BLaER1 (cell line): ENCODE measurements at regions not wholly inside any gene's neighbourhood (a gene's known extent, or its start where the extent isn't known, plus 50 kb on each side); places are given as distances from the start of the nearest gene placed in this dataset.

Experiments used
- H3K27ac ChIP-seq: shearing (Covaris generic); formaldehyde crosslinking; 2 replicates; pipeline ENCODE4 v1.8.1; 2022
- H3K27me3 ChIP-seq: shearing (Covaris generic); formaldehyde crosslinking; 2 replicates; pipeline ENCODE4 v1.8.1; 2022
- H3K36me3 ChIP-seq: shearing (Covaris generic); formaldehyde crosslinking; 2 replicates; pipeline ENCODE4 v1.8.1; 2022
- H3K4me1 ChIP-seq: shearing (Covaris generic); formaldehyde crosslinking; 2 replicates; pipeline ENCODE4 v1.8.1; 2022
- H3K4me2 ChIP-seq: shearing (Covaris generic); formaldehyde crosslinking; 2 replicates; pipeline ENCODE4 v1.8.1; 2022
- H3K4me3 ChIP-seq: shearing (Covaris generic); formaldehyde crosslinking; 2 replicates; pipeline ENCODE4 v1.8.1; 2022
- H3K9ac ChIP-seq: shearing (Covaris generic); formaldehyde crosslinking; 2 replicates; pipeline ENCODE4 v1.8.1; 2022
- H3K9me3 ChIP-seq: shearing (Covaris generic); formaldehyde crosslinking; 2 replicates; pipeline ENCODE4 v1.8.1; 2022
- H4K20me1 ChIP-seq: shearing (Covaris generic); formaldehyde crosslinking; 2 replicates; pipeline ENCODE4 v1.8.1; 2022
- Cebpa-rat ChIP-seq: shearing (Covaris generic); IDR thresholded peaks from 2 replicates; pipeline ENCODE4 v1.8.1; 2022

GRCh38 chr2:180570864-180571263 is 409.5 kb upstream of the UBE2E3 start:
- Histone ChIP-seq H4K20me1 (no peaks in the 10 kb centered on the region), H3K4me1 (no peaks in the 10 kb centered on the region), H3K4me2 (no peak overlapping the region), H3K9ac (no peak overlapping the region), H3K9me3 (no peaks in the 10 kb centered on the region), H3K36me3 (no peaks in the 10 kb centered on the region), H3K4me3 (no peak overlapping the region), H3K27me3 (no peaks in the 10 kb centered on the region), H3K27ac (no peak overlapping the region)
- TF ChIP-seq Cebpa-rat = no peak

GRCh38 chr2:180564051-180564450 is 416.4 kb upstream of the UBE2E3 start:
- no peaks in the 10 kb centered on the region for H3K36me3 ChIP-seq
- H3K4me3 ChIP-seq = no peak overlapping the region
- no peaks in the 10 kb centered on the region for H3K9me3 ChIP-seq
- no peak for TF ChIP-seq Cebpa-rat
- H3K27ac ChIP-seq = no peak overlapping the region
- no peaks in the 10 kb centered on the region for H4K20me1 ChIP-seq
- H3K4me2 ChIP-seq = no peak overlapping the region
- H3K9ac ChIP-seq = no peak overlapping the region
- no peaks in the 10 kb centered on the region for H3K4me1 ChIP-seq
- no peaks in the 10 kb centered on the region for H3K27me3 ChIP-seq

- Histone ChIP-seq H3K27me3 (no peaks in the 10 kb centered on the region), H3K4me2 (no peak overlapping the region), H3K9me3 (no peaks in the 10 kb centered on the region), H3K27ac (no peak overlapping the region), H3K9ac (no peak overlapping the region), H3K4me1 (no peaks in the 10 kb centered on the region), H3K36me3 (no peaks in the 10 kb centered on the region), H4K20me1 (no peaks in the 10 kb centered on the region), H3K4me3 (no peak overlapping the region)
- TF ChIP-seq Cebpa-rat = no peak
These were observed 418.0 kb upstream of the UBE2E3 start for GRCh38 chr2:180562378-180562777.

- Histone ChIP-seq H3K9me3 (no peaks in the 10 kb centered on the region), H4K20me1 (no peaks in the 10 kb centered on the region), H3K9ac (no peak overlapping the region), H3K27ac (no peak overlapping the region), H3K27me3 (no peaks in the 10 kb centered on the region), H3K36me3 (no peaks in the 10 kb centered on the region), H3K4me2 (no peak overlapping the region), H3K4me1 (no peaks in the 10 kb centered on the region), H3K4me3 (no peak overlapping the region)
- no peak for TF ChIP-seq Cebpa-rat
These were observed 420.6 kb upstream of the UBE2E3 start for GRCh38 chr2:180559771-180560170.

- H3K27me3 ChIP-seq = no peaks in the 10 kb centered on the region
- TF ChIP-seq Cebpa-rat = no peak
- H3K4me1 ChIP-seq = no peaks in the 10 kb centered on the region
- no peaks in the 10 kb centered on the region for H3K9me3 ChIP-seq
- no peak overlapping the region for H3K27ac ChIP-seq
- no peak overlapping the region for H3K4me3 ChIP-seq
- no peaks in the 10 kb centered on the region for H3K36me3 ChIP-seq
- H3K4me2 ChIP-seq = no peak overlapping the region
- H3K9ac ChIP-seq = no peak overlapping the region
- H4K20me1 ChIP-seq = no peaks in the 10 kb centered on the region
These were observed 421.4 kb upstream of the UBE2E3 start for GRCh38 chr2:180559038-180559437.

- Histone ChIP-seq H3K4me2 (no peak overlapping the region), H3K27ac (no peak overlapping the region), H3K36me3 (no peaks in the 10 kb centered on the region), H3K9ac (no peak overlapping the region), H3K9me3 (no peaks in the 10 kb centered on the region), H3K4me3 (no peak overlapping the region), H3K27me3 (no peaks in the 10 kb centered on the region), H4K20me1 (no peaks in the 10 kb centered on the region), H3K4me1 (no peaks in the 10 kb centered on the region)
- TF ChIP-seq Cebpa-rat = no peak
These were observed 424.9 kb upstream of the UBE2E3 start for GRCh38 chr2:180555391-180555965.

- no peaks in the 10 kb centered on the region for H3K4me1 ChIP-seq
- no peaks in the 10 kb centered on the region for H4K20me1 ChIP-seq
- no peak overlapping the region for H3K9ac ChIP-seq
- H3K36me3 ChIP-seq = no peaks in the 10 kb centered on the region
- TF ChIP-seq Cebpa-rat = no peak
- no peaks in the 10 kb centered on the region for H3K9me3 ChIP-seq
- no peaks in the 10 kb centered on the region for H3K27me3 ChIP-seq
- no peak overlapping the region for H3K4me3 ChIP-seq
- no peak overlapping the region for H3K4me2 ChIP-seq
- H3K27ac ChIP-seq = no peak overlapping the region
These were observed 426.1 kb upstream of the UBE2E3 start for GRCh38 chr2:180554330-180554729.

GRCh38 chr2:180553094-180553715 is 427.2 kb upstream of the UBE2E3 start:
- Histone ChIP-seq H3K36me3 (no peaks in the 10 kb centered on the region), H3K9me3 (no peaks in the 10 kb centered on the region), H4K20me1 (no peaks in the 10 kb centered on the region), H3K27me3 (no peaks in the 10 kb centered on the region), H3K4me3 (no peak overlapping the region), H3K27ac (no peak overlapping the region), H3K4me1 (no peaks in the 10 kb centered on the region), H3K9ac (no peak overlapping the region), H3K4me2 (no peak overlapping the region)
- no peak for TF ChIP-seq Cebpa-rat

- H3K4me3 ChIP-seq = no peak overlapping the region
- no peaks in the 10 kb centered on the region for H3K9me3 ChIP-seq
- no peaks in the 10 kb centered on the region for H3K27me3 ChIP-seq
- H4K20me1 ChIP-seq = no peaks in the 10 kb centered on the region
- H3K9ac ChIP-seq = no peak overlapping the region
- no peak overlapping the region for H3K4me2 ChIP-seq
- no peaks in the 10 kb centered on the region for H3K4me1 ChIP-seq
- no peaks in the 10 kb centered on the region for H3K36me3 ChIP-seq
- H3K27ac ChIP-seq = no peak overlapping the region
- no peak for TF ChIP-seq Cebpa-rat
These were observed 437.9 kb upstream of the UBE2E3 start for GRCh38 chr2:180542511-180542910.

GRCh38 chr2:180540761-180541160 is 439.6 kb upstream of the UBE2E3 start:
- H4K20me1 ChIP-seq = no peaks in the 10 kb centered on the region
- H3K4me1 ChIP-seq = no peaks in the 10 kb centered on the region
- H3K9me3 ChIP-seq = no peaks in the 10 kb centered on the region
- no peaks in the 10 kb centered on the region for H3K36me3 ChIP-seq
- H3K27me3 ChIP-seq = no peaks in the 10 kb centered on the region
- H3K9ac ChIP-seq = no peak overlapping the region
- H3K4me3 ChIP-seq = no peak overlapping the region
- H3K4me2 ChIP-seq = no peak overlapping the region
- no peak overlapping the region for H3K27ac ChIP-seq
- TF ChIP-seq Cebpa-rat = no peak

GRCh38 chr2:180539541-180539940 is 440.9 kb upstream of the UBE2E3 start:
- Histone ChIP-seq H3K4me3 (no peak overlapping the region), H3K4me1 (no peaks in the 10 kb centered on the region), H3K27me3 (no peaks in the 10 kb centered on the region), H3K4me2 (no peak overlapping the region), H4K20me1 (no peaks in the 10 kb centered on the region), H3K9me3 (no peaks in the 10 kb centered on the region), H3K27ac (no peak overlapping the region), H3K36me3 (no peaks in the 10 kb centered on the region), H3K9ac (no peak overlapping the region)
- TF ChIP-seq Cebpa-rat = no peak
